GM18511 (cell line): ENCODE measurements at regions not wholly inside any gene's neighbourhood (a gene's known extent, or its start where the extent isn't known, plus 50 kb on each side); places are given as distances from the start of the nearest gene placed in this dataset.
"Not testable (repeated sequence)": the region's sequence is repeated elsewhere in the genome, so short reads cannot be mapped to it uniquely, and the experiment has no call there.

Experiments used
- ATAC-seq: cut with Tn5 transposase; IDR thresholded peaks from one replicate; pipeline ENCODE4 v1.9.1; 2021; ENCODE audit warnings: mild to moderate bottlenecking, moderate library complexity; ENCODE audit not compliant: unreplicated experiment

DNA sequence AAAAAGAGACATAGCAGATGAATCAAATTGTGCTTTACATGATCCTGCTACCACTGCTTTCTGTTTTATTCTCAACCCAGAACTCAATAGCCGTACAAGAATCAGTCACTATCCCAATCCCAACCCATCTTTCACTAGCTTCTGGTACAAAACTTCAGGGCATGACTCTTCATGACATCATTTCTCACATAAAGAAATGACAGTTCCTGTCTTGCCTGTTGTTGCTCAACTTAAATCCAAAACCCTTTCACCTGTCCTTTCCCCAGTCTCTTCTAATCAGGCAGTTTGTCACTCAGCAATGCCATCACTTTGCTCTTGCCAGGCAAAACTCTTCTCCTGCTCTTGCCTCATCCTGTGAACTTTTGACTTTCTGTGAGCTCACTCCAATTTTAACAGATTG is 962.8 kb downstream of the GALC start:
- ATAC-seq, result no peak

DNA sequence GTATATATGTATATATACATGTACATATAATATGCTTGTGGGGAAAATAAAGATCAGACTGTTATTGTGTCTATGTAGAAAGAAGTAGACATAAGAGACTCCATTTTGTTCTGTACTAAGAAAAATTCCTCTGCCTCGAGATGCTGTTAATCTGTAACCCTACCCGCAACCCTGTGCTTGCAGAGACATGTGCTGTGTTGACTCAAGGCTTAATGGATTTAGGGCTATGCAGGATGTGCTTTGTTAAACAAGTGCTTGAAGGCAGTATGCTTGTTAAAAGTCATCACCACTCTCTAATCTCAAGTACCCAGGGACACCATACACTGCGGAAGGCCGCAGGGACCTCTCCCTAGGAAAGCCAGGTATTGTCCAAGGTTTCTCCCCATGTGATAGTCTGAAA is 972.9 kb downstream of the GALC start:
- ATAC-seq, result not testable (repeated sequence)

DNA sequence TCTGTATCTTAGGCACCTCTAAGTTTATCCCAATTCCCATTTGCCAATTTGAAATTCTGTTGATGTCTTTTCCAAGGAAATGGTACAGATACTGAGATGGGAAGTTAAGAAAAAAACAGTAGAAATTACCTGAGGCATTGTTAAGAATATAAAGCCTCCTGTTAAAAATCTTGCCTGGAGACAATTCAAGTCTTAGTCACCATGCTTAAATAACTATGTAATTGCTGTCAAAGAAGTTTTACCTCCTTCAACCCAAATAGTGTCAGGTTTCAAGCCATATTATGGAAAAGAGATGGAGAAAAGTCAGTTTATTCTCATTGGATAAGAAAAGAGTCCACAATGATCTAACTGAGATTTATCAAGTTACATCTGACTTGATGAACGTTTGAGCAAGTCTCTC is 974.7 kb downstream of the GALC start:
- ATAC-seq, result no peak

DNA sequence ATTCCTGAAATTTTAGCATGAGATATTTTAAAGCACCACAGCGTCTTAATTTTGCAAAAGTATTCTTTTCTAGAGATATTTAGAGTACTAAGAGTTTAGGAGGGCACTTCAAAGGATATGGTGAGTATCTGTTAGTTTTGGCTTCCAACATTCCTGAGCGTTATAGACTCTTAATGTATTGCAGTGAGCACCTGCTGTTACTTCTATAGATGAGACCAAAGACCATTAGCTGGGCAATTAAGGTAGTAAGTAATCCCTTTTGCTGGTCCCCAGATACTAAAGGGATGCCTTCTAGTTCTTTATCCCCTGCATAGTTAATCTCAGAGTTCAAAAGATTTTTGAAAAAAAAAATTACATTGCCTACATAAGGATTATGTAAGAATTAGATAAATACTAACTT is 975.6 kb downstream of the GALC start:
- ATAC-seq, result no peak

DNA sequence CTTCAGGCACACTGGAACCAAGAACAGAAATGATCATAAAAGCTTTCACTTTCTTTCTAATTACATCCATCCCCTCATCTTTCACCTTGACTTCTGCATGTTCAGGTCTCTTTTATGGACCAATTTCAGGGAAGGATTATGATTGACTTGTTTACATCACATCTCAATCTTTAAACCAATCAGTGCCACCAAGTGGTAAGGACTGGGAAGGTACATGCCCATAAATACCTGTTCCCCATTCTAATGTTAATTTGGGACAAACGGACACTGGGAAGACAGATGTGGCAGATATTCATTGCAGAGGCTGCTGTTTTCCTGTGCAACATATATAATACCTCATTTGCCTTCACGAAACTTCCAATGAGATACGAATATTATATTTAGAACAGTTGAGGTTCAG is 978.1 kb downstream of the GALC start:
- no peak for ATAC-seq

DNA sequence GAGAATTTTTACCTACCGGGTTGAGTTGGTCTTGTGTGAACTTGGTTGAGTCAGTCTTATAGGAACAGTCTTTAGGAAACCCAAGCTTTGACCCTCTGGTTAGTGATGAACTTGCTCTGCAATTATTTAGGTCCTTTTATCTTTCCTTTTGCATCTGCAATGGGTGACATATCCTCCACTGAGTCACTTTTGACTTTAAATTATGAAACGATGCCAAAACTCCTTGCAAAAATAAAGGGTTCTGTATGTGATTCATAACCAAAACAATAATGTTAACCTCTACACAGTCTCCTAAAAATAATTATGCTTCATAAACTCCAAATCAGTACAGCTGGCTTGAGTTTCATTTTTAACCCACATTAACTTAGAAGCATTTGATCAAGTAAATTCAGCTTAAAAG is 979.4 kb downstream of the GALC start:
- ATAC-seq, result no peak

DNA sequence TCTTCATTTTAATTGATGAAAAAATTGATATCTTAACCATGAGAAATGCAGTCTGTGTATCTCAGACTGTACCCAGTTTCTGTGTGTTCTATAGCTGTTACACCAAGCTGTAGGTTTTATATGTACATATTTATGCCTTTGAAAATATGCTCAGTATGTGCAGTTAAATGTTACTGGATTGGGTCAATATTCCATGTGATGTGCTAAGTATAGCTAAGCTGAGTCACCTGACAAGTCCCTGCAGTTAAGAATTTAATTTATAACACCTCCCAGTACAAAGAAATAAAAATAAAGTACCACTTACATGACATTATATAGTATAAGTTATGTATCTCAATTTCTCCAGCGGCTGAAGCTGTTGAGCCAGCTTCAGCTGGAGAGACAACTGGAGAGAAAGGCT is 984.0 kb downstream of the GALC start:
- ATAC-seq, result no peak

DNA sequence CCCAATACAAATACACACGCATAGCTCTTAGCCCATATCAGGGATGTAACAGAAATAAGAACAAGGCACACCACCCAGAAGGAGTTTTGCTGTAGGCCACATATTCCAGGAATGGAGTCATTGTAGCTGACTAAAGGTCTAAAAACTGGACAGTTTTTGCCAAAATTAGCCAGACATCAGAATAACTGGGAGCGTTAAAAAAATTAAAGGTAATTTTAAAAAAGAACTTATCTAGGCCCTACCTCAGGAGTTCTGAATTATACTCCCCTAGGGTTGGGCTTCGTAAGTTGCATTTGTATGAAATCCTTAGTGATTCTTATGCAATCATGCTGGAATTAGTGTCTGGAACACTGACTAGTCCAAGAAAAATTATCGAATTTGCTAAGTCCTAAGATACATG is 987.7 kb downstream of the GALC start:
- ATAC-seq, result no peak

DNA sequence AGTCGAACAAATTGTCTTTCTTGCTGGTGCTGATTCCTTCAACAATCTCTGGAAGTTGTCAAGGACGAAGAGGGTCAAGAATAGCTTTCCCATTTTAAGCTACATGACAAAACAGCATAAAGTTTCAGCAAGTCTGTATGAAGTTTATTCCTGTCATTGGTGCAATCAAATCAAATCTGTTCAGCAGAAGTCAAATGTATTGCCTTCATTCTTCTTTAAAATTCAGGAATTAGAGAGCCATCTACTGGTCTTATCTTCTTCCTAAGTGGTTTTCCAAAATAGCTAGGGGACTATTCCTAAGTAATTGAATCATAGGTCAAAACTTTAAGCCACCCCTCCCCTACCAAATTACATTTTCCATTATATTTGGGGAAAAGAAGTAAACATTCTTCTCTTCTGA is 990.2 kb downstream of the GALC start:
- ATAC-seq, result no peak

DNA sequence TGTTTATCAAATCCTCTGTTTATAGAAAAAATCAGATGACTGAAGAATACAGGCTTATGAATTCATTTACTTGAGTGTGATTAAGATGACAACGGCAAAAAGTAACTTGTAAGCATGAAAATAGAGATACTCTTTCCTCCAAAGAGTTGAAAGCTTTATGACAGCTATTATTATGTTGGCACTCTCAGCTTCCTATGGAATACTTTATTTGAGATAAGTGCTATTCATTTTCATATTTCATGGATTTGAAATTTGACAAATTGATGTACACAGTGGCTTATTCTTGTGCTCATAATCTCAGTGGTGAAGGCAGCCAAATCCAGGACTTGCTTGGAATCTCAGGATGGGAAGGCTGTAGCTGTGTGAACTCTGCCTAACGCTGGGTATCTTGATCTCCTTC is 991.6 kb downstream of the GALC start:
- ATAC-seq, result no peak

DNA sequence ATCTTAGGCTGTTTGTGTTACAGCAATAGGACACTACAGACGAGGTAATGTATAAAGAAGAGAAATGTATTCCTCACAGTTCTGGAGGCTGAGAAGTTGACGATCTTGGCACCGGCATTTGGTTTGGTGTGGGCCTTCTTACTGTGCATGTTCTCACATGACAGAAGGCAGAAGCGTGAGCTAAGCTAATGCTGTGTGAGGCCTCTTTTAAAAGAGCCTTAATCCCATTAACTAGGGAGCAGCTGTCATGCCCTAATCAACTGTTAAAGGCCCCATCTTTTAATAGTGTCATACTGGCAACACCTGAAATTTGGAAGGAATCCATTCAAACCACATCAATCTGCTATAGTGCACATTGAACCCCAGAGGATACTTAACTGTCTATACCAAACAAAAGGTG is 992.9 kb downstream of the GALC start:
- no peak for ATAC-seq

DNA sequence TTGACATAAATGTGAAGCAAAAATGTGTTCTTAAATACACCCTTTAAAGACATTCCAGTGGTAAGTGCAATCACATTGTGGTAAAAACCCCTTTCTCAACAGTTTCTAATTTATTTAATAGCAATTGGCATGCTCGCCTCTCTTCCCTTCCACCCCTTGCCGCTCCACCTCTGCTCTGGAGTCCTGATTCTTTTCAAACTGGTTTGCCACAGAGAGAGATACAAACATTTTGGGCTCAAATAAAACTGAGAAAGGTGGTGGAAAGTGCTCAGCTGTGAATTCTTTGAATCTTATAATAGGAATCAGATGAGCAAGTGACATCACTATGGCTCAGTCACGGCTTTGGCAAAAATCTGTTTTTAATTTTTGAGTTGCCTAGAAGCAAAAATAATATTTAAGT is 993.9 kb downstream of the GALC start:
- no peak for ATAC-seq

DNA sequence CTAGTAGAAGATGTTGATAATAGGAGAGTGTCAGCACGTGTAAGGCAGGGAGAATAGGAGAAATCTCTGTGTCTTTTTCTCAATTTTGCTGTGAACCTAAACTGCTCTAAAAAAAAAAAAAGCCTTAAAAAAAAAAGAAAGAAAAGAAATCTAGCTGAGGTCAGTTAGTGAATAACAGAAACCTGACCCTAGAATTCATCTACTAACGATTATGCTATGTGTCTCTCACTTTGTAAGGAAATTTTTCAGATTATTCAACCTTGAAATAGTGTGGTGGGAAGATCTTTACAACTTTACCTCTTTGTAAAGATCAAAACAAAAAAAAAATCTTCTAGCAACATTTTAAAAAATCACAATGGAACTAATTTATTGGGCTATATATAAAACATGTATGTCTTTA is 995.7 kb downstream of the GALC start:
- no peak for ATAC-seq

DNA sequence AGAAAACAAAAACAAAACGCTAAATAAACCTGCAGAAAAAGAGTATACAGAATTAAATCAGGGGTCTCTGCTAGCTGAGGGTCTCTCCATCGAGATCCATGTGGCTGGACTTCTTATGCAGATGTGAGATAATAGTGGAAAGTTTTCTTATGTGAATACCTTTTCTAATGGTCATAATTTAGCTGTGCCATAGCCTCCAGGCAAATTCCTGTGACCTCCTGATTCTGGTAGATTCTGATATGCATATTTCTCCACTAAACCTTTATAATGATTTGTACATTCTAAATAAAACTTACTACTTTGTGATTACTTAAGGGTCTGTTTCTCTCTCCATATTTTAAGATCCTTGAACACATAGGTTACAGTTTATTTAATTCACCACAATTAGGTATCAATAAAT is 1002.6 kb downstream of the GALC start:
- no peak for ATAC-seq

DNA sequence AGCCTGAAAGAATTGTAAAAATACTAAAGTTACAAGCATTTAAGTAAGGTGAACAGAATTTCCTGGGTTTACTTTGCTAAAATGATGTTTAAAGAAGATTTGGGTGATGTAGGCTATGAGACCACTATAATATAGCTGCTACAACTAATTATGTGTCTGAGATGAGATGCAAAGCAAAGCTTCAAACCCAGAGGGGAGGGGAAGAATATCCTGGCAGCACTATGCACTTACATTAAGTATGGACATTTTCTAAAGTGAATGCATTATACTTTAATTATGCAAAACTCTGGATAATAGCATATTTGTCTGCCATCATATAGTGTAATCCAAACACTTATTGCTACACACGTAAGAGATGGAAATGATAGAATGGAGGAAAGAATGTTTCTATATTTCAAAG is 1003.7 kb downstream of the GALC start:
- no peak for ATAC-seq

DNA sequence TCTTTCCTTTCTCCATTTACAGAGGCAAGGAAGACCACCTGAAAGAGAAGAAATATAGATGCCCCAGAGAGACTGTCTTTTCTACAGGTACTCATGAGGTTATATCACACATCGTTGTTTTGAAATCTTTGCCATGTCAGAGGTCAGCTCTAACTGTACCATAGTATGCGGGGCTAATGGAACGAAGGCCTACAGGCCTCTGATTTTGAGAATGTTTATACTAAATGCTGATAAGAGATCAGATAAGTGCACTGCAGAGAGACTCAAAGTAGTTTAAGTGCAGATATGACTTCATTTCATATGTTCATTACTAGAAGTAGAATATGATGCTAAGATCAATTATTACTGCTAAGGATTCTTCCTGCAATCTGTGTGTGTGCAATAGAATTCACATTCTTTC is 1005.0 kb downstream of the GALC start:
- no peak for ATAC-seq

DNA sequence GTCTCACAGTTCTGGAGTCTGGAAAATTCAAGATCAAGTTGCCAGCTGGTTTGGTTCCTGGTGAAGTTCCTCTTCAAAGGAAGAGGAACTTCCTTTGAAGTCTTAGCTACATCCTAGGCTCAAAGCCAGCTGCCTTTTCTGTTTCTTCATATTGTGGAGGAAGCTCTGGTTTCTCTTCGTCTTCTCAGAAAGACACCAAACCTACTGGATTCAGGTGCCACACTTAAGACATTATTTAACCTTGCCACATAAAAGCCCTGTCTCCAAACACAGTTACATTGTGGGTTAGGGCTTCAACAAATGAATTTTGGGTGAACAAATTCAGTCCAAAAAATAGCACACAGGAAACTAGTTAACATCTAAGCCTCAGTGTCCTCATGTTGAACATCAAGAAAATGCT is 1019.8 kb downstream of the GALC start:
- no peak for ATAC-seq

DNA sequence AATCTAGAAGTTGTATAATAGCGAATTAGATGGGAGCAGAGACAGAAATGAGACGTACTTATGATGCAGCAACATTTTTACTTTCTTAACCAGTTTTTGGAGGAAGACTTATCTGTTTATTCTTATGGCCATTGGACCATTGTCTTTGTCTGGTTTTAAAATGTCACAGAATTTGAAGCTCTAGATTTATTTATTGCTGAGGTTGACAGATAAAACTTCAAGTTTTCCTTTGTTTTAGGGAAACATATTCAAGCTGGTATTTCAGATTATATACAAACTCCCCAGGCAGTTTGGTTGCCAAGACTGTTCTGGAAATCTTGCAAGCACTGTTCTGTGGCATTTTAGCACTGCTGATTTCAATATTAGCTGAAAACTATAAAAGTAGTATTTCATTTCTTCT is 1021.7 kb downstream of the GALC start:
- ATAC-seq, result no peak

DNA sequence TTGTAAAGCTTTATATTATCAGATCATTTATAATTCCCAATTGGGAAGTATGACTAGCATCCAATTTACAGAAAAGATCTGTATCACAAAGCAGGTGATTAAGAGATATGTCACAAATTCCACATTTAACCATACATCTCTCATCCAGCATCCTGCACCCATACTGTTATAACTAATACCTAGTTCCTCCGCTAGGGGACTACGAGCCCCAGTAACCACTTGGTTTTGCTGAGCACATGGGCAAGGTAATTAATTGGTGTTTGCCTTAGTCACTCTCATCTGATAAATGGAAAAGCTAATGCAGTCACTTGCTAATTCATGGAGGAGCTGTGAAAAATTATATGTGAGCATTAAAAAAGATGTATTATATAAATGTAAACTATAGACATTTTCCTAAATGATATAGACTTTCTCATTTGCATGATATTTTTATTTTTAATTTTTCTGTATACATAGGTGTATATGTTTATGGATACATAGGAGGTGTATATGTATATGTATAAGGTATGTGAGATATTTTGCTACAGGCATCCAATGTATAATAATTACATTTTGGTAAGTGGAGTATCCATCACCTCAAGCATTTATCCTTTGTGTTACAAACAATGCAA is 1031.8 kb downstream of the GALC start:
- no peak for ATAC-seq

DNA sequence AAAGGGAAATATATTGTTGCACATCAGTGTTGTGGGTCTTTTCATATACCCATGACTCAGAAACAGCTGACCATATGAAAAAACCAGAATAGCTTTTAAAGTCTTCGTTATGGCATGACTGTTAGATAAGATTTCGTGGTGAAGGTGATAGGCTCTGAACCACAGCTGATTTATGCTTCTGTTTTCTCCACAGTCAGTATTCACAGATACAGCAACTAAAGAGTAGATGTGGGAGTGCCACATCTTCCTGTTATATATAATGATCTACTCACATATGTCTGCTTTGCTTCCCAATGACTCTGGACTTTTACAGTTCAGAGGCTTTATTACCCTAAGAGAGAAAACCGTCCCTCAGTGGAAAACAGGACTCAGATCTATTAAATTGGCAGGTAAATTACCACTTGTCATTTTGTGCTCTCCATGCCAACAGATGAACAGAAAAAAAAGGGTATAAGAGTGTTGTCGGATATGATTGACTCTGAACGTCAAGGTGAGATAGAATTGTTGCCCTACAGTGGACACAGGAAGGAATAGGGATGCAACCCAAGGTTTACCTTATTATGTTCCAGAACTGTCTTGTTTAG is 1037.1 kb downstream of the GALC start:
- no peak for ATAC-seq

DNA sequence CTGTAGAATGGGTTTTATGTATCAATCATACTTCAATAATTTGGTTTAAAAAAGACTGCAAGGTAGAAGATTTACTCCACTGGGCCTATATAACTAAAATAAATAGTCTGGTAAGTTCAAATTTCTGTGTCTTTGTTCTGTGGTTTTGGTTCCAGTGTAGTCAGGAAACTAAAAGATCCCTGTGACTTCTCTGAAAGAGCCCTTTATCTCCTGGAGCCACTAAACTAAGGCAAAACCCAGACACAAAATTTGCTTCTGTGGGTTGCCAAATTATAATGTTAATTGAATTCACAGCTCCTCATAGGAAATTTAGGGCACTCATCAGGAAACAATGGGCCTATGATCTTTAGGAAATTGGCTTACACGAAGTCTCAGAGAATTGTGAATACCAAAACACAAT is 1038.4 kb downstream of the GALC start:
- ATAC-seq, result no peak

DNA sequence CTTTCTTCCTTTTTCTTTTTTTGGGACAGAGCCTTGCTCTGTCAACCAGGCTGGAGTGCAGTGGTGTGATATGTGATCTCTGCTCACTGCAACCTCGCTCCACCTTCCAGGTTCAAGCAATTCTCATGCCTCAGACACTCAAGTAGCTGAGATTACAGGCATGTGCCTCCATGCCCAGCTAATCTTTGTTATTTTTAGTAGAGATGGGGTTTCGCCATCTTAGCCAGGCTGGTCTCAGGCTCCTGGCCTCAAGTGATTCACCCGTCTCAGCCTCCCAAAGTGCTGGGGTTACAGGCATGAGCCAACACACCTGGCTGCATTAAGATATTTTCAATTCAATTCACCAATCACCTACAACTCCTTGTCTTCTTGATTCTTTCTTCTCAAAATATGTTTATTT is 1046.5 kb downstream of the GALC start:
- ATAC-seq, result no peak

DNA sequence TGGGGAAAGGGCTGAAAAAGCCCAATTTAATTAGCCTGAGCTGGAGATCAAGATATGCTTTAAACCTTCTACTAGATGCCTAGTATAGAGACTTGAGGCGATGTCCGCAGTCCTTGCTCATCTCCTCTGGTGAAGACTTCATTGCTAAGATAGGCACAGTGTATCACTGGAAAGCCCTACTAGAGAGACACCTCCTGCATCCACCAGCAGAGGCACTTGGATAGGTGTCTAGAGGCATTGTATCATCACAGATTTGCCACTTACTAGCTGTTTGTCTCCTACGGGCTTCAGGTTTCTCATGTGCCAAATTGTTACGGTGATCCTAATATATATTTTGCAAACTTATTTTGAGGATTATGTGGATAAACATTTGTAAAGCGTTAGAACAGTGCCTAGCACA is 1048.5 kb downstream of the GALC start:
- ATAC-seq, result no peak
